Panc1 (cell line): ENCODE measurements at regions not wholly inside any gene's neighbourhood (a gene's known extent, or its start where the extent isn't known, plus 50 kb on each side); places are given as distances from the start of the nearest gene placed in this dataset.

ENCODE experiments used
- ATAC-seq: fragments of 200-7000 bp; cut with Tn5 transposase; 2 replicates; pipeline ENCODE4 v1.9.1; 2020; ENCODE audit warnings: mild to moderate bottlenecking, moderate library complexity
- BruUV-seq: library from RNA; stranded (reverse); fragments of 400-500 nt; replicated peaks from 2 replicates; lab custom pipeline; 2021; lab: Mats Ljungman, UMichigan
- CTCF ChIA-PET: fragments of 300-600 bp; sonication (Branson Sonifier 250); formaldehyde crosslinking; loops from one replicate; lab custom pipeline; 2022; ENCODE audit warnings: antibody characterized with exemption; lab: Charles Lee
- POLR2A ChIA-PET: fragments of 300-600 bp; sonication (Branson Sonifier 250); formaldehyde crosslinking; loops from one replicate; lab custom pipeline; 2022; ENCODE audit warnings: antibody characterized with exemption; lab: Charles Lee
- DNase-seq: peaks from one replicate; pipeline ENCODE4 v3.0.0-alpha.2; 2010; ENCODE audit warnings: low read depth, low spot score
- H3K27ac ChIP-seq: 2 replicates; pipeline ENCODE4 v1.5.1; 2011; ENCODE audit warnings: mild to moderate bottlenecking, low read length, inconsistent platforms
- H3K27me3 ChIP-seq: fragments of 200-500 bp; sonication (Bioruptor generic); 2 replicates; pipeline ENCODE4 v1.6.0; 2014; ENCODE audit warnings: low read length, inconsistent platforms; ENCODE audit not compliant: control insufficient read depth, insufficient read depth
- H3K36me3 ChIP-seq: fragments of 200-500 bp; sonication (Bioruptor generic); 2 replicates; pipeline ENCODE4 v1.5.1; 2014; ENCODE audit warnings: inconsistent platforms, mild to moderate bottlenecking, low read length, moderate library complexity; ENCODE audit not compliant: control insufficient read depth, insufficient read depth
- H3K4me1 ChIP-seq: 2 replicates; pipeline ENCODE4 v1.5.1; 2011; ENCODE audit warnings: inconsistent platforms, mild to moderate bottlenecking, low read length, moderate library complexity; ENCODE audit not compliant: control insufficient read depth, insufficient read depth
- H3K4me3 ChIP-seq, 2 experiments: 2 replicates each; pipeline ENCODE4 v1.5.1; 2011 to 2012; ENCODE audit warnings: low read depth in 2 of 2, low read length in 2 of 2, mild to moderate bottlenecking in 2 of 2, inconsistent platforms in 1 of 2, moderate library complexity in 1 of 2
- H3K9me3 ChIP-seq: fragments of 200-500 bp; sonication (Bioruptor generic); 2 replicates; pipeline ENCODE4 v1.5.1; 2014; ENCODE audit warnings: low read depth, mild to moderate bottlenecking, inconsistent platforms, low read length, moderate library complexity; ENCODE audit not compliant: control insufficient read depth, insufficient read depth
- POLR2AphosphoS5 ChIP-seq: IDR thresholded peaks from 2 replicates; pipeline ENCODE4 v1.6.1; 2012; ENCODE audit warnings: mild to moderate bottlenecking, low read depth, low read length, moderate library complexity
- SIN3A ChIP-seq: IDR thresholded peaks from 2 replicates; pipeline ENCODE4 v1.6.1; 2012; ENCODE audit warnings: low read depth, mild to moderate bottlenecking, low read length, moderate library complexity, borderline replicate concordance; ENCODE audit not compliant: insufficient read depth
- TCF7L2 ChIP-seq: IDR thresholded peaks from 2 replicates; pipeline ENCODE4 v1.6.1; 2011; ENCODE audit warnings: mild to moderate bottlenecking, low read depth, low read length, inconsistent platforms
- in situ Hi-C: cut with HindIII; loops from 2 replicates; pipeline ENCODE4 v1.10.0; 2016; ENCODE audit warnings: low sequenced_read_pairs, low pct_unique_long_range_greater_than_20kb
- intact Hi-C: fragments of 100-400 bp; cut with micrococcal nuclease; formaldehyde crosslinking; loops from one replicate; pipeline ENCODE4 v1.10.0; 2022; ENCODE audit not compliant: unreplicated experiment
- TF ChIP-seq, protein P1 (sequence below), 2 experiments: IDR thresholded peaks; 2 replicates each; pipeline ENCODE4 v1.6.1; 2011 to 2012; ENCODE audit warnings: low read depth in 2 of 2, control low read depth in 1 of 2, low read length in 1 of 2, mild to moderate bottlenecking in 1 of 2, moderate library complexity in 1 of 2; ENCODE audit not compliant: insufficient read depth in 1 of 2
- TF ChIP-seq, protein P2 (sequence below): fragments of 450-650 bp; IDR thresholded peaks from 2 replicates; pipeline ENCODE4 v1.5.1; 2017; ENCODE audit warnings: mild to moderate bottlenecking

DNA sequence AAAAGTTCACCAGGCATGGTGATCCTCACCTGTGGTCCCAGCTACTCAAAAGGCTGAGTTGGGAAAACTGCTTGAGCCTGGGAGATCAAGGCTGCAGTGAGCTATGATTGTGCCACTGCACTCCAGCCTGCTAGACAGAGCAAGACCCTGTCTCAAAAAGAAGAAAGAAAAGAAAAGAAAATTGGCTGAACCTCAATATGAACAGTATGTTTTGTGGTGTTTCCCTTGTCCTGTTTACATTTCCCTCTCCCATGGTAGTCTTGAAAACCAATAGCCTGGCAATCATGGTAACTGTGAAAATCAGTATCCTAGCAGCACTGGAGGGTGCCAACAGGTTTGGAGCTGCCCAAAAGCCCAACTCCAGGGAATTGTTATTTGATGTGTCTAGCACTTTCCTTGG is 174.1 kb upstream of the NR4A3 start:
- Histone ChIP-seq H3K4me1 (no peaks in the 10 kb centered on the region), H3K36me3 (no peaks in the 10 kb centered on the region), H3K27ac (no peak overlapping the region), H3K27me3 (no peaks in the 10 kb centered on the region), H3K4me3 (no peak overlapping the region), H3K9me3 (no peaks in the 10 kb centered on the region)
- CTCF ChIA-PET = no interaction called here
- BruUV-seq = no TSS peak
- intact Hi-C loops (no loop called here), in situ Hi-C loops (no loop called here)
- TF ChIP-seq, protein P1, sequence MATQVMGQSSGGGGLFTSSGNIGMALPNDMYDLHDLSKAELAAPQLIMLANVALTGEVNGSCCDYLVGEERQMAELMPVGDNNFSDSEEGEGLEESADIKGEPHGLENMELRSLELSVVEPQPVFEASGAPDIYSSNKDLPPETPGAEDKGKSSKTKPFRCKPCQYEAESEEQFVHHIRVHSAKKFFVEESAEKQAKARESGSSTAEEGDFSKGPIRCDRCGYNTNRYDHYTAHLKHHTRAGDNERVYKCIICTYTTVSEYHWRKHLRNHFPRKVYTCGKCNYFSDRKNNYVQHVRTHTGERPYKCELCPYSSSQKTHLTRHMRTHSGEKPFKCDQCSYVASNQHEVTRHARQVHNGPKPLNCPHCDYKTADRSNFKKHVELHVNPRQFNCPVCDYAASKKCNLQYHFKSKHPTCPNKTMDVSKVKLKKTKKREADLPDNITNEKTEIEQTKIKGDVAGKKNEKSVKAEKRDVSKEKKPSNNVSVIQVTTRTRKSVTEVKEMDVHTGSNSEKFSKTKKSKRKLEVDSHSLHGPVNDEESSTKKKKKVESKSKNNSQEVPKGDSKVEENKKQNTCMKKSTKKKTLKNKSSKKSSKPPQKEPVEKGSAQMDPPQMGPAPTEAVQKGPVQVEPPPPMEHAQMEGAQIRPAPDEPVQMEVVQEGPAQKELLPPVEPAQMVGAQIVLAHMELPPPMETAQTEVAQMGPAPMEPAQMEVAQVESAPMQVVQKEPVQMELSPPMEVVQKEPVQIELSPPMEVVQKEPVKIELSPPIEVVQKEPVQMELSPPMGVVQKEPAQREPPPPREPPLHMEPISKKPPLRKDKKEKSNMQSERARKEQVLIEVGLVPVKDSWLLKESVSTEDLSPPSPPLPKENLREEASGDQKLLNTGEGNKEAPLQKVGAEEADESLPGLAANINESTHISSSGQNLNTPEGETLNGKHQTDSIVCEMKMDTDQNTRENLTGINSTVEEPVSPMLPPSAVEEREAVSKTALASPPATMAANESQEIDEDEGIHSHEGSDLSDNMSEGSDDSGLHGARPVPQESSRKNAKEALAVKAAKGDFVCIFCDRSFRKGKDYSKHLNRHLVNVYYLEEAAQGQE (IDR thresholded peaks at IDR 0.05; ENCODE audit: insufficient read depth in 1 of 2, low read depth in 2 of 2, low read length in 1 of 2) = no peak
- TF ChIP-seq SIN3A = no peak
- TF ChIP-seq POLR2AphosphoS5 = no peak
- TF ChIP-seq, protein P2, sequence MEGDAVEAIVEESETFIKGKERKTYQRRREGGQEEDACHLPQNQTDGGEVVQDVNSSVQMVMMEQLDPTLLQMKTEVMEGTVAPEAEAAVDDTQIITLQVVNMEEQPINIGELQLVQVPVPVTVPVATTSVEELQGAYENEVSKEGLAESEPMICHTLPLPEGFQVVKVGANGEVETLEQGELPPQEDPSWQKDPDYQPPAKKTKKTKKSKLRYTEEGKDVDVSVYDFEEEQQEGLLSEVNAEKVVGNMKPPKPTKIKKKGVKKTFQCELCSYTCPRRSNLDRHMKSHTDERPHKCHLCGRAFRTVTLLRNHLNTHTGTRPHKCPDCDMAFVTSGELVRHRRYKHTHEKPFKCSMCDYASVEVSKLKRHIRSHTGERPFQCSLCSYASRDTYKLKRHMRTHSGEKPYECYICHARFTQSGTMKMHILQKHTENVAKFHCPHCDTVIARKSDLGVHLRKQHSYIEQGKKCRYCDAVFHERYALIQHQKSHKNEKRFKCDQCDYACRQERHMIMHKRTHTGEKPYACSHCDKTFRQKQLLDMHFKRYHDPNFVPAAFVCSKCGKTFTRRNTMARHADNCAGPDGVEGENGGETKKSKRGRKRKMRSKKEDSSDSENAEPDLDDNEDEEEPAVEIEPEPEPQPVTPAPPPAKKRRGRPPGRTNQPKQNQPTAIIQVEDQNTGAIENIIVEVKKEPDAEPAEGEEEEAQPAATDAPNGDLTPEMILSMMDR = no peak
- TF ChIP-seq TCF7L2 = no peak
- ATAC-seq (no peak), DNase-seq (no peak)
- POLR2A ChIA-PET = no interaction called here

DNA sequence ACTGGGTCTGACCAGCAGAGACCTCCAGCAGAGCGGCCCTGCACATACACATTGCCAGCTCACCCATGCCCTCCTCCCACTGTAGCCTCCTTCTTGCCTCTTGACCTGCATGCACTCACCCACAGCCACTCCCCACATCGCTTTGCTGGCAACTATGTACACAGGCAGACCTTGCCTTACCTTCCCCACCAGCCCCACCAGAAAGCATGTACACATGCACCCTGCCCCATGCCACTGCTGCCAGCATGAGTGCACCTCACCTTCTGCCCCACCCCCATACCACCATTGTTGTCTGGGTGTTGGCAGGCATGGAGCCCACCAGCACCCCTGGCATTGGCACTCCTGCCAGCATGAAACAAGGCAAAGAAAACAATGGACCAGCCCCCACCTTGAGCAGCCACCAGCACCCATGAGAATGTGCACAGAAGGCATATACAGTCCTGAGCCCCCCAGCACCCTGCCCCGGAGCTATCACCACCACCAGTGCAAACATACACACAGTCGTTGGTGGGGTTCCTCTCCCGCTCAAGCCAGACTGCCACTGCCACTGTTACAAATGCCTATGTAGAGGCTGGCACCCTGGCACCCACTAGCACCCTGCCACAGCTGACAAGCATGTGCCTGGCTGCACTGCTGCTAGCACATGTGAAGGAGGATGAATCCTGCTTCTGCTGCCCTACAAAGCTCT is 171.4 kb upstream of the NR4A3 start:
- Histone ChIP-seq H3K36me3 (no peaks in the 10 kb centered on the region), H3K9me3 (no peaks in the 10 kb centered on the region), H3K4me1 (no peaks in the 10 kb centered on the region), H3K4me3 (no peak overlapping the region), H3K27ac (no peak overlapping the region), H3K27me3 (no peaks in the 10 kb centered on the region)
- intact Hi-C loops (no loop called here), in situ Hi-C loops (no loop called here)
- no peak for DNase-seq
- ATAC-seq = no peak
- POLR2A ChIA-PET = no interaction called here
- no TSS peak for BruUV-seq
- CTCF ChIA-PET = no interaction called here
- TF ChIP-seq, protein P2 = no peak
- no peak for TF ChIP-seq POLR2AphosphoS5
- TF ChIP-seq TCF7L2 = no peak
- TF ChIP-seq, protein P1 (IDR thresholded peaks at IDR 0.05; ENCODE audit: insufficient read depth in 1 of 2, low read depth in 2 of 2, low read length in 1 of 2) = no peak
